NB4 (cell line): ENCODE measurements at regions not wholly inside any gene's neighbourhood (a gene's known extent, or its start where the extent isn't known, plus 50 kb on each side); places are given as distances from the start of the nearest gene placed in this dataset.

Experiments
- DNase-seq: peaks from one replicate; pipeline ENCODE4 v3.0.0; 2010; ENCODE audit warnings: low read depth
- H3K4me3 ChIP-seq: one replicate; pipeline ENCODE4 v1.5.1; 2011; ENCODE audit warnings: mild to moderate bottlenecking, low read depth, low read length, moderate library complexity
- CTCF ChIP-seq: IDR thresholded peaks from one replicate; pipeline ENCODE4 v1.5.1; 2012; ENCODE audit warnings: low read depth, low read length
- MYC ChIP-seq: IDR thresholded peaks from 2 replicates; pipeline ENCODE4 v1.6.1; 2011; ENCODE audit warnings: low read depth, low read length
- POLR2A ChIP-seq: IDR thresholded peaks from 2 replicates; pipeline ENCODE4 v1.6.1; 2011; ENCODE audit warnings: mild to moderate bottlenecking; ENCODE audit not compliant: insufficient read length; ENCODE audit errors: extremely low read depth
- TF ChIP-seq, protein P1 (sequence below): IDR thresholded peaks from 2 replicates; pipeline ENCODE4 v1.6.1; 2011; ENCODE audit warnings: low read depth, low read length

DNA sequence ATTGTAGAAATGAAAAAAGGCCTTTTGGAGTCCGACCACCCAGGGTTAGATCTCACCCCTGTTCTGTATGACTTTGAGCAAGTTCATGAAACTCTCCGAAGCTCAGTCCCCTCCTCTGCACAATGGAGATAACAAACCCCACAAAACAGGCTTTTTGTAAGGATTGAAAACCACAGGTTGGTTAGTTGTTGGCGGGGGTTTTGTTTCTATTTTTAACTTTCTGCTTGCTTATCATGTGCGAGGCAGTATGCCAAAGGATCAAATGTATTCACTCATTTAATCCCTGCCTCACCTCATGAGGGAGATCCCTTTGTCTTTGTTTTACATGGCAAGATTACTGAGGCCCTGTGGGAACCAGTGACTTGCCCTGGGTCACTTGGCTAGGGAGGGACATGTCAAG lies 539.1 kb downstream of the CDK5RAP2 start:
- TF ChIP-seq, protein P1, sequence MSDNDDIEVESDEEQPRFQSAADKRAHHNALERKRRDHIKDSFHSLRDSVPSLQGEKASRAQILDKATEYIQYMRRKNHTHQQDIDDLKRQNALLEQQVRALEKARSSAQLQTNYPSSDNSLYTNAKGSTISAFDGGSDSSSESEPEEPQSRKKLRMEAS = no peak
- TF ChIP-seq POLR2A (no peak), CTCF (no peak), MYC (no peak)
- no peak overlapping the region for H3K4me3 ChIP-seq
- DNase-seq = no peak

DNA sequence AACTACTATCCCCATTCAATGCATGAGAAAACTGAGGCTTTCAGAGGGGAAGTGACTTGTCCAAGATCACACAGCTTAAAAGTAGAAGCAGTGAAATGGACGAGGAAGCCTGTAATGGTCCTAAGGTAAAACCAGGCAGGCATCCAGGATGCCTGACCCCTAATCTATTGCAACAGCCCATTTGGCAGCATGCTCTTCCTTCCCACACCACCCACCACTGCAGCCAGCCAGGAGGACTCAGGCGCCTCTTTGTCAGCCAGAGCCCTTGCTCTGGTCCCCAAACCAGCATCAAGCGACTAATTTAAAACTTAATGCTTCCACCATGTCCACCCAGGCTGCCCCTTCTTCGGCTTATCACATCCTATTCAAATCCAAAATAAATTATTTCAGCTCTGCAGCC lies 541.6 kb downstream of the CDK5RAP2 start:
- DNase-seq = no peak
- no peak overlapping the region for H3K4me3 ChIP-seq
- TF ChIP-seq MYC (no peak), CTCF (no peak)
- TF ChIP-seq, protein P1 = no peak

- H3K4me3 ChIP-seq = no peak overlapping the region
- TF ChIP-seq POLR2A (no peak), CTCF (peak; percentile 37), MYC (no peak)
- TF ChIP-seq, protein P1 = no peak
- DNase-seq = peak; percentile 7
These were observed 547.3 kb downstream of the CDK5RAP2 start for GRCh38 chr9:120032639-120033038.

DNA sequence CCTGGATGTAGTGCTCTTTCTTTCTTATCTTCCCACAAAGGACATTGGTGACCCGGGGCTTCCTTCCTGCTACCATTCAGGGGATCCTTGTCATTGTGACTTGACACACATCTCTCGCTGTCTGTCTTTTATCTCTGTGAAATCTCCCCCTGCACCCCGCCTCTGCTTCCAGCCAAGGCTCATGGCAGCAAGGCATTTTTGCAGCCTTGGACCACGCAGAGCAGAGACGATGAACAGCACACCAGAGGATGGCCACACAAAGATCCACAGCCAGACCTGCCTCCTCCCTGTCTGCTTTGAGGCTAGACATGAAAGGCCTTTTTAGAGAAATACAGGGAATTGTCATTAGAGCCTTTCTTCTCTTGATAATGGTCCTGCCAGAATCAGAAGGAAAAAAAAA lies 549.1 kb downstream of the CDK5RAP2 start:
- no peak overlapping the region for H3K4me3 ChIP-seq
- DNase-seq = no peak
- TF ChIP-seq, protein P1 = no peak
- no peak for TF ChIP-seq POLR2A
- TF ChIP-seq CTCF = no peak
- TF ChIP-seq MYC = no peak

DNA sequence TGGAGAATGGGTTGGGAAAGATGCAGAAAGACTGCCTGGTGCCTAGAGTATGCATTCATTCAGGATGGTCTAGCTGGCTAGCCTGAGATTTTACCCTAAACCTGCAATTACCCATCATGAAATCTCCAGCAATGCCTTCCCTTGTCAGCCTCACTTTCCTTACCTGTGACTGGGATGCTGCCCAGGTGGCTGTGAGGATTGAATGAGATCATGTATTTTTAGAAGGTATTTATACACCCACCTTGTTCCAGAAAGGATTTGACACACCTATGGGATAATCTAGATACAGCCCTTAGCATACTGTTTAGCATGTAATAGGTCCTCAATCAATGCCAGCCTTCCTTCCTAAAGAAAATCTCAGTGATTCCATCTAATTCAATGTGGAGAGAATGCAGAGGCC lies 561.4 kb downstream of the CDK5RAP2 start:
- H3K4me3 ChIP-seq = no peak overlapping the region
- TF ChIP-seq CTCF (no peak), MYC (no peak), POLR2A (no peak)
- TF ChIP-seq, protein P1 = no peak
- DNase-seq = no peak

- no peak for TF ChIP-seq POLR2A
- TF ChIP-seq MYC = no peak
- TF ChIP-seq, protein P1 = no peak
- TF ChIP-seq CTCF = no peak
- DNase-seq = no peak
- no peak overlapping the region for H3K4me3 ChIP-seq
These were observed 561.9 kb downstream of the CDK5RAP2 start for GRCh38 chr9:120018037-120018436.
